ENCODE measurements at regions not wholly inside any gene's neighbourhood (a gene's known extent, or its start where the extent isn't known, plus 50 kb on each side); places are given as distances from the start of the nearest gene placed in this dataset.

DNA sequence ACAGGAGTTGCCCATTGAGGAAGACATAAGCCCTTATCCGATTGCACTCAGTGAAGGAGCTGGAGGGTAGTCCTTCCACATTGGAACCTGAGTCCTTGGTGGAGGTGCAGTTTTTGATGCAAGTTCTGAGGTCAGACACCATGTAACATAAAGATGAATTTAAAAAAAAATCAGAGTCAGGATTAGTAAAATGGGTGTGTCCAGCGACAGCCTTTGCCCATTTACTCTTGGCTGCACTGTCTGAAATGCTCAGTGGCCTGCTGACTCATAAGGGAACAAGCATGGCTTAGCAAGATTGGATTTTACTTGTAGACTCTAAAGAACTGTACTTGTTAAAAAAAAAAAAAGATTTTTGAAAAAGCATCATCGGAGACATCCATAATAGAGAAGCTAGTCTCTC, 241.1 kb upstream of the TOPAZ1 start:
- no peak for TF ChIP-seq POLR2AphosphoS5 (IDR thresholded peaks at IDR 0.05; ENCODE audit: low read depth)
- TF ChIP-seq EZH2 (IDR thresholded peaks at IDR 0.05; ENCODE audit: low read depth, unreplicated experiment) = no peak
- TF ChIP-seq, protein P1, sequence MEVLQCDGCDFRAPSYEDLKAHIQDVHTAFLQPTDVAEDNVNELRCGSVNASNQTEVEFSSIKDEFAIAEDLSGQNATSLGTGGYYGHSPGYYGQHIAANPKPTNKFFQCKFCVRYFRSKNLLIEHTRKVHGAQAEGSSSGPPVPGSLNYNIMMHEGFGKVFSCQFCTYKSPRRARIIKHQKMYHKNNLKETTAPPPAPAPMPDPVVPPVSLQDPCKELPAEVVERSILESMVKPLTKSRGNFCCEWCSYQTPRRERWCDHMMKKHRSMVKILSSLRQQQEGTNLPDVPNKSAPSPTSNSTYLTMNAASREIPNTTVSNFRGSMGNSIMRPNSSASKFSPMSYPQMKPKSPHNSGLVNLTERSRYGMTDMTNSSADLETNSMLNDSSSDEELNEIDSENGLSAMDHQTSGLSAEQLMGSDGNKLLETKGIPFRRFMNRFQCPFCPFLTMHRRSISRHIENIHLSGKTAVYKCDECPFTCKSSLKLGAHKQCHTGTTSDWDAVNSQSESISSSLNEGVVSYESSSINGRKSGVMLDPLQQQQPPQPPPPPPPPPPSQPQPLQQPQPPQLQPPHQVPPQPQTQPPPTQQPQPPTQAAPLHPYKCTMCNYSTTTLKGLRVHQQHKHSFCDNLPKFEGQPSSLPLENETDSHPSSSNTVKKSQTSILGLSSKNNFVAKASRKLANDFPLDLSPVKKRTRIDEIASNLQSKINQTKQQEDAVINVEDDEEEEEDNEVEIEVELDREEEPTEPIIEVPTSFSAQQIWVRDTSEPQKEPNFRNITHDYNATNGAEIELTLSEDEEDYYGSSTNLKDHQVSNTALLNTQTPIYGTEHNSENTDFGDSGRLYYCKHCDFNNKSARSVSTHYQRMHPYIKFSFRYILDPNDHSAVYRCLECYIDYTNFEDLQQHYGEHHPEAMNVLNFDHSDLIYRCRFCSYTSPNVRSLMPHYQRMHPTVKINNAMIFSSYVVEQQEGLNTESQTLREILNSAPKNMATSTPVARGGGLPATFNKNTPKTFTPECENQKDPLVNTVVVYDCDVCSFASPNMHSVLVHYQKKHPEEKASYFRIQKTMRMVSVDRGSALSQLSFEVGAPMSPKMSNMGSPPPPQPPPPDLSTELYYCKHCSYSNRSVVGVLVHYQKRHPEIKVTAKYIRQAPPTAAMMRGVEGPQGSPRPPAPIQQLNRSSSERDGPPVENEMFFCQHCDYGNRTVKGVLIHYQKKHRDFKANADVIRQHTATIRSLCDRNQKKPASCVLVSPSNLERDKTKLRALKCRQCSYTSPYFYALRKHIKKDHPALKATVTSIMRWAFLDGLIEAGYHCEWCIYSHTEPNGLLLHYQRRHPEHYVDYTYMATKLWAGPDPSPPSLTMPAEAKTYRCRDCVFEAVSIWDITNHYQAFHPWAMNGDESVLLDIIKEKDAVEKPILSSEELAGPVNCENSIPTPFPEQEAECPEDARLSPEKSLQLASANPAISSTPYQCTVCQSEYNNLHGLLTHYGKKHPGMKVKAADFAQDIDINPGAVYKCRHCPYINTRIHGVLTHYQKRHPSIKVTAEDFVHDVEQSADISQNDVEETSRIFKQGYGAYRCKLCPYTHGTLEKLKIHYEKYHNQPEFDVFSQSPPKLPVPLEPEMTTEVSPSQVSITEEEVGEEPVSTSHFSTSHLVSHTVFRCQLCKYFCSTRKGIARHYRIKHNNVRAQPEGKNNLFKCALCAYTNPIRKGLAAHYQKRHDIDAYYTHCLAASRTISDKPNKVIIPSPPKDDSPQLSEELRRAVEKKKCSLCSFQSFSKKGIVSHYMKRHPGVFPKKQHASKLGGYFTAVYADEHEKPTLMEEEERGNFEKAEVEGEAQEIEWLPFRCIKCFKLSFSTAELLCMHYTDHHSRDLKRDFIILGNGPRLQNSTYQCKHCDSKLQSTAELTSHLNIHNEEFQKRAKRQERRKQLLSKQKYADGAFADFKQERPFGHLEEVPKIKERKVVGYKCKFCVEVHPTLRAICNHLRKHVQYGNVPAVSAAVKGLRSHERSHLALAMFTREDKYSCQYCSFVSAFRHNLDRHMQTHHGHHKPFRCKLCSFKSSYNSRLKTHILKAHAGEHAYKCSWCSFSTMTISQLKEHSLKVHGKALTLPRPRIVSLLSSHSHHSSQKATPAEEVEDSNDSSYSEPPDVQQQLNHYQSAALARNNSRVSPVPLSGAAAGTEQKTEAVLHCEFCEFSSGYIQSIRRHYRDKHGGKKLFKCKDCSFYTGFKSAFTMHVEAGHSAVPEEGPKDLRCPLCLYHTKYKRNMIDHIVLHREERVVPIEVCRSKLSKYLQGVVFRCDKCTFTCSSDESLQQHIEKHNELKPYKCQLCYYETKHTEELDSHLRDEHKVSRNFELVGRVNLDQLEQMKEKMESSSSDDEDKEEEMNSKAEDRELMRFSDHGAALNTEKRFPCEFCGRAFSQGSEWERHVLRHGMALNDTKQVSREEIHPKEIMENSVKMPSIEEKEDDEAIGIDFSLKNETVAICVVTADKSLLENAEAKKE (CRISPR knock-in tag; IDR thresholded peaks at IDR 0.05) = no peak
- TF ChIP-seq, protein P2, sequence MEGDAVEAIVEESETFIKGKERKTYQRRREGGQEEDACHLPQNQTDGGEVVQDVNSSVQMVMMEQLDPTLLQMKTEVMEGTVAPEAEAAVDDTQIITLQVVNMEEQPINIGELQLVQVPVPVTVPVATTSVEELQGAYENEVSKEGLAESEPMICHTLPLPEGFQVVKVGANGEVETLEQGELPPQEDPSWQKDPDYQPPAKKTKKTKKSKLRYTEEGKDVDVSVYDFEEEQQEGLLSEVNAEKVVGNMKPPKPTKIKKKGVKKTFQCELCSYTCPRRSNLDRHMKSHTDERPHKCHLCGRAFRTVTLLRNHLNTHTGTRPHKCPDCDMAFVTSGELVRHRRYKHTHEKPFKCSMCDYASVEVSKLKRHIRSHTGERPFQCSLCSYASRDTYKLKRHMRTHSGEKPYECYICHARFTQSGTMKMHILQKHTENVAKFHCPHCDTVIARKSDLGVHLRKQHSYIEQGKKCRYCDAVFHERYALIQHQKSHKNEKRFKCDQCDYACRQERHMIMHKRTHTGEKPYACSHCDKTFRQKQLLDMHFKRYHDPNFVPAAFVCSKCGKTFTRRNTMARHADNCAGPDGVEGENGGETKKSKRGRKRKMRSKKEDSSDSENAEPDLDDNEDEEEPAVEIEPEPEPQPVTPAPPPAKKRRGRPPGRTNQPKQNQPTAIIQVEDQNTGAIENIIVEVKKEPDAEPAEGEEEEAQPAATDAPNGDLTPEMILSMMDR (conservative IDR thresholded peaks at IDR 0.05; ENCODE audit: low read depth in 2 of 2) = no peak
- TF ChIP-seq, protein P3, sequence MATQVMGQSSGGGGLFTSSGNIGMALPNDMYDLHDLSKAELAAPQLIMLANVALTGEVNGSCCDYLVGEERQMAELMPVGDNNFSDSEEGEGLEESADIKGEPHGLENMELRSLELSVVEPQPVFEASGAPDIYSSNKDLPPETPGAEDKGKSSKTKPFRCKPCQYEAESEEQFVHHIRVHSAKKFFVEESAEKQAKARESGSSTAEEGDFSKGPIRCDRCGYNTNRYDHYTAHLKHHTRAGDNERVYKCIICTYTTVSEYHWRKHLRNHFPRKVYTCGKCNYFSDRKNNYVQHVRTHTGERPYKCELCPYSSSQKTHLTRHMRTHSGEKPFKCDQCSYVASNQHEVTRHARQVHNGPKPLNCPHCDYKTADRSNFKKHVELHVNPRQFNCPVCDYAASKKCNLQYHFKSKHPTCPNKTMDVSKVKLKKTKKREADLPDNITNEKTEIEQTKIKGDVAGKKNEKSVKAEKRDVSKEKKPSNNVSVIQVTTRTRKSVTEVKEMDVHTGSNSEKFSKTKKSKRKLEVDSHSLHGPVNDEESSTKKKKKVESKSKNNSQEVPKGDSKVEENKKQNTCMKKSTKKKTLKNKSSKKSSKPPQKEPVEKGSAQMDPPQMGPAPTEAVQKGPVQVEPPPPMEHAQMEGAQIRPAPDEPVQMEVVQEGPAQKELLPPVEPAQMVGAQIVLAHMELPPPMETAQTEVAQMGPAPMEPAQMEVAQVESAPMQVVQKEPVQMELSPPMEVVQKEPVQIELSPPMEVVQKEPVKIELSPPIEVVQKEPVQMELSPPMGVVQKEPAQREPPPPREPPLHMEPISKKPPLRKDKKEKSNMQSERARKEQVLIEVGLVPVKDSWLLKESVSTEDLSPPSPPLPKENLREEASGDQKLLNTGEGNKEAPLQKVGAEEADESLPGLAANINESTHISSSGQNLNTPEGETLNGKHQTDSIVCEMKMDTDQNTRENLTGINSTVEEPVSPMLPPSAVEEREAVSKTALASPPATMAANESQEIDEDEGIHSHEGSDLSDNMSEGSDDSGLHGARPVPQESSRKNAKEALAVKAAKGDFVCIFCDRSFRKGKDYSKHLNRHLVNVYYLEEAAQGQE (IDR thresholded peaks at IDR 0.05; ENCODE audit: unreplicated experiment) = no peak
